OCI-LY7 (cell line): ENCODE measurements at regions not wholly inside any gene's neighbourhood (a gene's known extent, or its start where the extent isn't known, plus 50 kb on each side); places are given as distances from the start of the nearest gene placed in this dataset.
"Not testable (repeated sequence)": the region's sequence is repeated elsewhere in the genome, so short reads cannot be mapped to it uniquely, and the experiment has no call there.

Source experiments
- BruUV-seq: library from RNA; stranded (reverse); fragments of 400-500 nt; replicated peaks from 2 replicates; lab custom pipeline; 2021; lab: Mats Ljungman, UMichigan
- CTCF ChIA-PET: fragments of 300-600 bp; sonication (Branson Sonifier 250); formaldehyde crosslinking; loops from one replicate; lab custom pipeline; 2022; ENCODE audit warnings: antibody characterized with exemption; ENCODE audit not compliant: unreplicated experiment; lab: Charles Lee
- POLR2A ChIA-PET: fragments of 300-600 bp; sonication (Branson Sonifier 250); formaldehyde crosslinking; loops from one replicate; lab custom pipeline; 2022; ENCODE audit warnings: antibody characterized with exemption; lab: Charles Lee
- DNase-seq: peaks from one replicate; pipeline ENCODE4 v3.0.0-alpha.2; 2015; ENCODE audit warnings: low spot score
- H2AFZ ChIP-seq: fragments of 200-600 bp; sonication (generic), shearing (Covaris generic); 2 replicates; pipeline ENCODE4 v1.6.1; 2014; ENCODE audit warnings: mild to moderate bottlenecking, antibody characterized with exemption, low read length, moderate library complexity
- H3K27ac ChIP-seq: fragments of 200-600 bp; sonication (generic); 2 replicates; pipeline ENCODE4 v1.5.1; 2014; ENCODE audit warnings: mixed run types, low read depth, mild to moderate bottlenecking, moderate library complexity, low read length, inconsistent platforms; ENCODE audit not compliant: poor library complexity, severe bottlenecking
- H3K36me3 ChIP-seq: fragments of 200-600 bp; sonication (generic); 2 replicates; pipeline ENCODE4 v1.6.1; 2014; ENCODE audit warnings: mild to moderate bottlenecking, antibody characterized with exemption, low read length, moderate library complexity, mixed read lengths; ENCODE audit not compliant: insufficient read depth
- H3K4me1 ChIP-seq: fragments of 200-600 bp; sonication (generic); 2 replicates; pipeline ENCODE4 v1.5.1; 2014; ENCODE audit warnings: mild to moderate bottlenecking, low read length; ENCODE audit not compliant: insufficient read depth, poor library complexity, severe bottlenecking
- H3K4me2 ChIP-seq: fragments of 200-600 bp; sonication (generic); 2 replicates; pipeline ENCODE4 v1.6.1; 2014; ENCODE audit warnings: mild to moderate bottlenecking, low read length
- H3K4me3 ChIP-seq: fragments of 200-600 bp; sonication (generic); 2 replicates; pipeline ENCODE4 v1.5.1; 2014; ENCODE audit warnings: mild to moderate bottlenecking, low read depth, low read length; ENCODE audit not compliant: poor library complexity, severe bottlenecking
- H3K79me2 ChIP-seq: fragments of 200-600 bp; sonication (generic); 2 replicates; pipeline ENCODE4 v1.6.1; 2016; ENCODE audit warnings: low read depth, mild to moderate bottlenecking, low read length, moderate library complexity, mixed read lengths; ENCODE audit not compliant: insufficient read depth
- H3K9me2 ChIP-seq: fragments of 200-600 bp; sonication (generic); 2 replicates; pipeline ENCODE4 v1.6.1; 2016; ENCODE audit warnings: mild to moderate bottlenecking, low read length, mixed read lengths; ENCODE audit not compliant: insufficient read depth
- H3K9me3 ChIP-seq: fragments of 200-600 bp; sonication (generic); 2 replicates; pipeline ENCODE4 v1.6.1; 2014; ENCODE audit warnings: mild to moderate bottlenecking, mixed run types, low read length, mixed read lengths
- H4K20me1 ChIP-seq: fragments of 200-600 bp; sonication (generic); 2 replicates; pipeline ENCODE4 v1.6.1; 2014; ENCODE audit warnings: mild to moderate bottlenecking, antibody characterized with exemption, low read length, moderate library complexity, mixed read lengths; ENCODE audit not compliant: insufficient read depth
- CTCF ChIP-seq: fragments of 200-600 bp; sonication (generic); conservative IDR thresholded peaks from 2 replicates; pipeline ENCODE4 v1.5.1; 2014; ENCODE audit warnings: mild to moderate bottlenecking, antibody characterized with exemption, low read length, moderate library complexity, mixed read lengths
- EZH2phosphoT487 ChIP-seq: fragments of 200-600 bp; sonication (generic); IDR thresholded peaks from 2 replicates; pipeline ENCODE4 v1.6.1; 2018; ENCODE audit warnings: low read depth, borderline replicate concordance, mild to moderate bottlenecking, mixed run types, antibody characterized with exemption, low read length, moderate library complexity, mixed read lengths
- intact Hi-C: fragments of 100-400 bp; cut with micrococcal nuclease; formaldehyde crosslinking; loops from one replicate; pipeline ENCODE4 v1.10.0; 2022; ENCODE audit not compliant: unreplicated experiment

GRCh38 chr6:167751579-167752115, 75.1 kb upstream of the AFDN start:
- ChIA-PET CTCF (no interaction called here), POLR2A (no interaction called here)
- H3K27ac ChIP-seq, result no peak overlapping the region
- no peaks in the 10 kb centered on the region for H3K4me1 ChIP-seq
- DNase-seq, result no peak
- H4K20me1 ChIP-seq, result no peaks in the 10 kb centered on the region
- no peaks in the 10 kb centered on the region for H3K79me2 ChIP-seq
- H3K9me2 ChIP-seq, result no peaks in the 10 kb centered on the region
- BruUV-seq, result no TSS peak
- H2AFZ ChIP-seq, result no peak overlapping the region
- no peak for TF ChIP-seq EZH2phosphoT487
- no peaks in the 10 kb centered on the region for H3K9me3 ChIP-seq
- no peak overlapping the region for H3K4me3 ChIP-seq
- intact Hi-C loops, result no loop called here
- H3K36me3 ChIP-seq, result no peaks in the 10 kb centered on the region
- no peak overlapping the region for H3K4me2 ChIP-seq

- intact Hi-C loops, H2AFZ ChIP-seq, H3K4me1 ChIP-seq, CTCF ChIA-PET, H3K4me3 ChIP-seq, H3K9me3 ChIP-seq, DNase-seq, H3K36me3 ChIP-seq, H3K9me2 ChIP-seq, H3K27ac ChIP-seq, H3K79me2 ChIP-seq, BruUV-seq, H4K20me1 ChIP-seq, H3K4me2 ChIP-seq: not testable (repeated sequence)
- POLR2A ChIA-PET, result interaction anchor here (1.0 kb wide), 1 partner anchor 9 kb away, joined by 5 read pairs; no protein-coding TSS in a partner anchor
These were observed 73.4 kb upstream of the AFDN start for GRCh38 chr6:167753281-167753680.

DNA sequence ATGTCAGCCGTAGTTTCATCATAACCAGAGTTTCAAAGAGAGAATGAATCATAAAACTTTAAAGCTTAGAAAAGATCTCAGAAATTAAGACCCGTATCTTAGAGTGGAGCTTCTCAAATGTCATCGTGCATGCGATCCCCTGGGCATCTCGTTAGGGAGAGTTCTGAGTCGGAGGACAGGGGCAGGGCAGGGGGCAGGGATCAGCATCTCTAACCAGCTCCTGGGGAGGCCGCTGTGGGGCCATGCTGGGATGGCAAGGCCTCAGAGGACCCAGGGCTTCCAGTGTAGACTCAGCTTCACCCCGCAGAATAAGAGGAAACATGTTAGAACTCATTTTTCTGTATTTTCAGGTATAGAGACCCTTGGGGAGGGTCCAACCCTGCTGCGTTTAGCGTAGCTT, 72.0 kb upstream of the AFDN start:
- TF ChIP-seq EZH2phosphoT487 (no peak), CTCF (no peak)
- no peak overlapping the region for H3K4me2 ChIP-seq
- BruUV-seq, result no TSS peak

DNA sequence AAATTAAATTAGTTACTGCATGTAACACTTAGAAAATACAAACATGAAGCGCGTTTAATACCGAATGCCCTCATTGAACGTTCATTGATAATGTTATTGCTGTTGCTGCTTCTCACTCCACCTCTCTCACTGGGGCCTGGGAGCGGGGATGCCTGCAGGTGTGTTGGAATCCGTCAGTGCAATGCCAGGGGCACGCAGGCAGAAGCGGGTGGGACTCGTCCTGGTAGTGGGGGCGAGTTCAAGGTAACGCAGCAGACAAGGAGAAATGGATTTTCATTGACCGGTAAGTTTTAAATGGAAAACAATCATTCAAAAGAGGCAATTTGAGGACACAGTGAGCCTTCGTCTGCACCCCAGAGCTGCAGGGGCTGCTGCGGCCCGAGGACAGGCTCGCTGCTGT, 71.2 kb upstream of the AFDN start:
- POLR2A ChIA-PET, result interaction anchor here (0.7 to 1.0 kb wide), 2 partner anchors 16 to 103 kb away, joined by 3 to 4 read pairs; no protein-coding TSS in a partner anchor
- no peaks in the 10 kb centered on the region for H3K79me2 ChIP-seq
- no peak overlapping the region for H3K4me3 ChIP-seq
- H4K20me1 ChIP-seq, result no peaks in the 10 kb centered on the region
- no peak overlapping the region for H2AFZ ChIP-seq
- no peak for TF ChIP-seq EZH2phosphoT487
- no peak for TF ChIP-seq CTCF
- H3K4me2 ChIP-seq, result no peak overlapping the region
- H3K9me2 ChIP-seq, result no peaks in the 10 kb centered on the region
- no peaks in the 10 kb centered on the region for H3K9me3 ChIP-seq
- H3K4me1 ChIP-seq, result no peaks in the 10 kb centered on the region
- intact Hi-C loops, result no loop called here
- H3K27ac ChIP-seq, result no peak overlapping the region
- no TSS peak for BruUV-seq
- H3K36me3 ChIP-seq, result no peaks in the 10 kb centered on the region
- no peak for DNase-seq
- CTCF ChIA-PET, result no interaction called here

More for the DNA sequence above, 72.0 kb upstream of the AFDN start:
- no peaks in the 10 kb centered on the region for H4K20me1 ChIP-seq
- intact Hi-C loops, result no loop called here
- H3K79me2 ChIP-seq, result no peaks in the 10 kb centered on the region
- no peak overlapping the region for H2AFZ ChIP-seq
- POLR2A ChIA-PET, result interaction anchor here (0.7 to 1.0 kb wide), 2 partner anchors 17 to 104 kb away, joined by 3 to 4 read pairs; no protein-coding TSS in a partner anchor
- no peaks in the 10 kb centered on the region for H3K9me3 ChIP-seq
- H3K4me1 ChIP-seq, result no peaks in the 10 kb centered on the region
- CTCF ChIA-PET, result no interaction called here
- no peaks in the 10 kb centered on the region for H3K36me3 ChIP-seq
- no peak for DNase-seq
- no peak overlapping the region for H3K4me3 ChIP-seq
- H3K9me2 ChIP-seq, result no peaks in the 10 kb centered on the region
- no peak overlapping the region for H3K27ac ChIP-seq
